A549 (cell line): ENCODE measurements at regions not wholly inside any gene's neighbourhood (a gene's known extent, or its start where the extent isn't known, plus 50 kb on each side); places are given as distances from the start of the nearest gene placed in this dataset.

ENCODE experiments used
- ATAC-seq, 2 experiments: fragments of 200-7000 bp in 1 of 2; fragments of >200 bp in 1 of 2; cut with Nextera tagmentation in 1 of 2; cut with Tn5 transposase in 1 of 2; 3 replicates each; pipeline versions ENCODE4 v1.8.0 to v1.9.1; 2018 to 2020; ENCODE audit warnings: mild to moderate bottlenecking in 1 of 2, moderate library complexity in 1 of 2
- CTCF ChIA-PET: fragments of 300-600 bp; sonication (Branson Sonifier 250); formaldehyde crosslinking; extraction: SDS; loops from one replicate; lab custom pipeline; 2021; ENCODE audit warnings: antibody characterized with exemption, inconsistent platforms; lab: Yijun Ruan, JAX
- POLR2A ChIA-PET: fragments of 350-600 bp; formaldehyde crosslinking; extraction: SDS; loops from one replicate; lab custom pipeline; 2021; ENCODE audit warnings: antibody characterized with exemption, inconsistent platforms; lab: Yijun Ruan, JAX
- DNase-seq, 2 experiments: peaks; one replicate each; pipeline versions ENCODE4 v3.0.0 to v3.0.0-alpha.2; 2011 to 2016; ENCODE audit warnings: low read depth in 1 of 2, low spot score in 1 of 2
- FAIRE-seq: peaks from 2 replicates; lab custom pipeline; 2011; peaks lifted over from hg19 to GRCh38; lab: Jason Lieb, UNC
- H3K27ac ChIP-seq, 2 experiments: fragments of >200 bp; sonication (Bioruptor Twin); formaldehyde crosslinking; 3 replicates each; pipeline ENCODE4 v1.5.1; 2016 to 2017
- H3K4me1 ChIP-seq: fragments of >200 bp; sonication (Bioruptor Twin); formaldehyde crosslinking; 3 replicates; pipeline ENCODE4 v1.6.1; 2016
- H3K4me2 ChIP-seq: fragments of >200 bp; sonication (Bioruptor Twin); formaldehyde crosslinking; 3 replicates; pipeline ENCODE4 v1.6.1; 2016
- H3K4me3 ChIP-seq: fragments of >200 bp; sonication (Bioruptor Twin); formaldehyde crosslinking; 3 replicates; pipeline ENCODE4 v1.5.1; 2016
- H3K9me3 ChIP-seq: fragments of >200 bp; sonication (Bioruptor Twin); formaldehyde crosslinking; 3 replicates; pipeline ENCODE4 v1.6.1; 2016
- CBX2 ChIP-seq: fragments of 200-600 bp; sonication (generic); IDR thresholded peaks from 2 replicates; pipeline ENCODE4 v1.6.1; 2016; ENCODE audit warnings: low read depth, mild to moderate bottlenecking, borderline replicate concordance
- CEBPB ChIP-seq, 2 experiments: fragments of >200 bp in 1 of 2; sonication (Bioruptor Twin) in 1 of 2; formaldehyde crosslinking in 1 of 2; IDR thresholded peaks; 2 replicates each; pipeline ENCODE4 v1.6.1; 2012 to 2016
- CHD4 ChIP-seq: fragments of 200-600 bp; sonication (generic); IDR thresholded peaks from 2 replicates; pipeline ENCODE4 v1.6.1; 2016; ENCODE audit warnings: antibody characterized with exemption, mild to moderate bottlenecking, borderline replicate concordance
- EP300 ChIP-seq, 2 experiments: fragments of >200 bp; sonication (Bioruptor Twin); formaldehyde crosslinking; IDR thresholded peaks; 2 replicates in 1 of 2; 3 replicates in 1 of 2; pipeline ENCODE4 v1.6.1; 2016 to 2017
- FOSL2 ChIP-seq, 2 experiments: fragments of 450-650 bp in 1 of 2; fragments of >200 bp in 1 of 2; sonication (Bioruptor Twin) in 1 of 2; formaldehyde crosslinking; IDR thresholded peaks; 2 replicates each; pipeline versions ENCODE4 v1.5.0 to v1.6.1; 2016 to 2020; ENCODE audit warnings: mild to moderate bottlenecking in 1 of 2, moderate library complexity in 1 of 2
- FOXS1 ChIP-seq: fragments of 250-450 bp; sonication (Bioruptor Pico); IDR thresholded peaks from 2 replicates; pipeline ENCODE4 v1.5.0; 2020; ENCODE audit warnings: mild to moderate bottlenecking, moderate library complexity
- GATA3 ChIP-seq: IDR thresholded peaks from 2 replicates; pipeline ENCODE4 v1.6.1; 2012; ENCODE audit warnings: borderline replicate concordance
- HOXB13 ChIP-seq: fragments of 250-450 bp; sonication (Bioruptor Pico); IDR thresholded peaks from 2 replicates; pipeline ENCODE4 v1.5.0; 2020; ENCODE audit warnings: low read depth, mild to moderate bottlenecking, moderate library complexity
- JUN ChIP-seq, 2 experiments: fragments of >200 bp; sonication (Bioruptor Twin); formaldehyde crosslinking; IDR thresholded peaks; 2 replicates in 1 of 2; 3 replicates in 1 of 2; pipeline ENCODE4 v1.6.1; 2016 to 2017
- NFE2L2 ChIP-seq: fragments of 150-350 bp; conservative IDR thresholded peaks from 2 replicates; pipeline ENCODE4 v1.6.1; 2014; ENCODE audit warnings: low read length
- RCOR1 ChIP-seq: fragments of 150-350 bp; IDR thresholded peaks from 2 replicates; pipeline ENCODE4 v1.6.1; 2014; ENCODE audit warnings: antibody characterized with exemption, low read length, low read depth
- TFCP2L1 ChIP-seq: fragments of 250-450 bp; sonication (Bioruptor Pico); IDR thresholded peaks from 2 replicates; pipeline ENCODE4 v1.5.0; 2021; ENCODE audit warnings: mild to moderate bottlenecking
- TP53 ChIP-seq: fragments of 250-450 bp; sonication (Bioruptor Pico); IDR thresholded peaks from 2 replicates; pipeline ENCODE4 v1.5.0; 2021; ENCODE audit warnings: mild to moderate bottlenecking, moderate library complexity
- ZNF302 ChIP-seq: fragments of 250-450 bp; sonication (Bioruptor Pico); IDR thresholded peaks from 2 replicates; pipeline ENCODE4 v1.9.0; 2021; ENCODE audit warnings: inconsistent platforms, mild to moderate bottlenecking, moderate library complexity
- WGBS: methylation state at CpG from one replicate; pipeline ENCODE4 v1.1.6; 2017; ENCODE audit errors: missing lambda C conversion rate; 5-methylcytosine and 5-hydroxymethylcytosine counted together
- TF ChIP-seq, protein P1 (sequence below): fragments of 450-650 bp; IDR thresholded peaks from 2 replicates; pipeline ENCODE4 v1.6.1; 2014; ENCODE audit warnings: antibody characterized with exemption
- TF ChIP-seq, protein P2 (sequence below): fragments of 200-600 bp; sonication (generic); IDR thresholded peaks from 2 replicates; pipeline ENCODE4 v1.6.1; 2016; ENCODE audit warnings: antibody characterized with exemption, mild to moderate bottlenecking, moderate library complexity
- TF ChIP-seq, protein P3 (sequence below): fragments of 150-350 bp; IDR thresholded peaks from 2 replicates; pipeline ENCODE4 v1.6.1; 2014; ENCODE audit warnings: low read depth, mild to moderate bottlenecking, low read length

DNA sequence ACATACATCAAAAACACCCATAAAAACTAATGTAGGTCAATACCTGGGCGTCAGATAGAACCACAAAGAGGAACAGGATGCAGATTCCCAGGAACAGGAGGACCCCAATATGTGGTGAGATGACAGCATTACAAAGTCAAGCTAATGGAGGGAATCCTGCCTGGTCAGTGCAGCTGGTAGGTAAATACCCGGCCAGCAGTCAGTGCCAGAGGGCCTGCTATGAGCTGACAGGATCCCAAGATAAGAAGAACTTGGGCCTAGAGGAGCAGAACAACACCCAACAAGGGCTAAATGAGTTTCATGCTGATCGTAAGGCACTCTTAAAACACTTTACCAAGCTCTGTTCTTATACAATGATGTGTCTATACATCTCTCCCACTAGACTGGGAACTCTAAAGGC lies 61.2 kb upstream of the KCNMB2 start (continued):
- TF ChIP-seq FOXS1 (CRISPR knock-in tag) = no peak

DNA sequence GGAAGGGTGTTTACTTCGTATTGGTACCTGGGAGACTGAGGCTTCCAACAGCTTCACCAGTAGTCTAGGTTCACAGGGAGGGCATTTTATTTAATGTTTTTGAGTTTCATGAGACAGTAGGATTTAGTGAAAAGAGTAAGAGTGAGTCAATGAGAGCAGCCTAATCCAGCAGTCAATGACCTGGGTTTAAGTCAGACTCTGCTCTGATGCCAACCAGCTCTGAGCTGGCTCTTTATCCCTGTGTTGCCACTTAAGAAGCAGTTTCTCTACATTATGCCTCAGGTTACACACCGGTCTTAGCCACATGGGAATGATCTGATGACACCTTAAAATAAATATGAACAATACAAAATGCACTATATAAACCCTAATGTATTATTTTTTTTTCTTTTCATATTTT lies 59.4 kb upstream of the KCNMB2 start:
- Histone ChIP-seq H3K4me1 (no peaks in the 10 kb centered on the region), H3K4me3 (no peak overlapping the region), H3K9me3 (no peaks in the 10 kb centered on the region), H3K4me2 (no peak overlapping the region), H3K27ac (no peak overlapping the region)
- WGBS = 0% methylated on average over 2 of the region's 2 CpGs
- ATAC-seq = no peak
- ChIA-PET POLR2A (no interaction called here), CTCF (interaction anchor here (0.8 kb wide), 1 partner anchor 43 kb away, joined by 3 read pairs; no protein-coding TSS in a partner anchor)
- no peak for DNase-seq
- TF ChIP-seq TFCP2L1 (CRISPR knock-in tag) = no peak
- TF ChIP-seq ZNF302 (CRISPR knock-in tag) = no peak
- no peak for TF ChIP-seq HOXB13 (CRISPR knock-in tag)
- TF ChIP-seq, protein P1, sequence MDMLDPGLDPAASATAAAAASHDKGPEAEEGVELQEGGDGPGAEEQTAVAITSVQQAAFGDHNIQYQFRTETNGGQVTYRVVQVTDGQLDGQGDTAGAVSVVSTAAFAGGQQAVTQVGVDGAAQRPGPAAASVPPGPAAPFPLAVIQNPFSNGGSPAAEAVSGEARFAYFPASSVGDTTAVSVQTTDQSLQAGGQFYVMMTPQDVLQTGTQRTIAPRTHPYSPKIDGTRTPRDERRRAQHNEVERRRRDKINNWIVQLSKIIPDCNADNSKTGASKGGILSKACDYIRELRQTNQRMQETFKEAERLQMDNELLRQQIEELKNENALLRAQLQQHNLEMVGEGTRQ = no peak
- TF ChIP-seq JUN (IDR thresholded peaks at IDR 0.05) = no peak
- no peak for TF ChIP-seq RCOR1
- TF ChIP-seq CBX2 = no peak
- no peak for TF ChIP-seq EP300 (IDR thresholded peaks at IDR 0.05)
- no peak for TF ChIP-seq GATA3
- TF ChIP-seq FOSL2 (IDR thresholded peaks at IDR 0.05) = no peak
- TF ChIP-seq FOSL2 (CRISPR knock-in tag; IDR thresholded peaks at IDR 0.05) = no peak
- TF ChIP-seq, protein P2, sequence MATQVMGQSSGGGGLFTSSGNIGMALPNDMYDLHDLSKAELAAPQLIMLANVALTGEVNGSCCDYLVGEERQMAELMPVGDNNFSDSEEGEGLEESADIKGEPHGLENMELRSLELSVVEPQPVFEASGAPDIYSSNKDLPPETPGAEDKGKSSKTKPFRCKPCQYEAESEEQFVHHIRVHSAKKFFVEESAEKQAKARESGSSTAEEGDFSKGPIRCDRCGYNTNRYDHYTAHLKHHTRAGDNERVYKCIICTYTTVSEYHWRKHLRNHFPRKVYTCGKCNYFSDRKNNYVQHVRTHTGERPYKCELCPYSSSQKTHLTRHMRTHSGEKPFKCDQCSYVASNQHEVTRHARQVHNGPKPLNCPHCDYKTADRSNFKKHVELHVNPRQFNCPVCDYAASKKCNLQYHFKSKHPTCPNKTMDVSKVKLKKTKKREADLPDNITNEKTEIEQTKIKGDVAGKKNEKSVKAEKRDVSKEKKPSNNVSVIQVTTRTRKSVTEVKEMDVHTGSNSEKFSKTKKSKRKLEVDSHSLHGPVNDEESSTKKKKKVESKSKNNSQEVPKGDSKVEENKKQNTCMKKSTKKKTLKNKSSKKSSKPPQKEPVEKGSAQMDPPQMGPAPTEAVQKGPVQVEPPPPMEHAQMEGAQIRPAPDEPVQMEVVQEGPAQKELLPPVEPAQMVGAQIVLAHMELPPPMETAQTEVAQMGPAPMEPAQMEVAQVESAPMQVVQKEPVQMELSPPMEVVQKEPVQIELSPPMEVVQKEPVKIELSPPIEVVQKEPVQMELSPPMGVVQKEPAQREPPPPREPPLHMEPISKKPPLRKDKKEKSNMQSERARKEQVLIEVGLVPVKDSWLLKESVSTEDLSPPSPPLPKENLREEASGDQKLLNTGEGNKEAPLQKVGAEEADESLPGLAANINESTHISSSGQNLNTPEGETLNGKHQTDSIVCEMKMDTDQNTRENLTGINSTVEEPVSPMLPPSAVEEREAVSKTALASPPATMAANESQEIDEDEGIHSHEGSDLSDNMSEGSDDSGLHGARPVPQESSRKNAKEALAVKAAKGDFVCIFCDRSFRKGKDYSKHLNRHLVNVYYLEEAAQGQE = no peak
- no peak for TF ChIP-seq CHD4
- TF ChIP-seq, protein P3, sequence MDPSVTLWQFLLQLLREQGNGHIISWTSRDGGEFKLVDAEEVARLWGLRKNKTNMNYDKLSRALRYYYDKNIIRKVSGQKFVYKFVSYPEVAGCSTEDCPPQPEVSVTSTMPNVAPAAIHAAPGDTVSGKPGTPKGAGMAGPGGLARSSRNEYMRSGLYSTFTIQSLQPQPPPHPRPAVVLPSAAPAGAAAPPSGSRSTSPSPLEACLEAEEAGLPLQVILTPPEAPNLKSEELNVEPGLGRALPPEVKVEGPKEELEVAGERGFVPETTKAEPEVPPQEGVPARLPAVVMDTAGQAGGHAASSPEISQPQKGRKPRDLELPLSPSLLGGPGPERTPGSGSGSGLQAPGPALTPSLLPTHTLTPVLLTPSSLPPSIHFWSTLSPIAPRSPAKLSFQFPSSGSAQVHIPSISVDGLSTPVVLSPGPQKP = no peak
- FAIRE-seq = no peak

DNA sequence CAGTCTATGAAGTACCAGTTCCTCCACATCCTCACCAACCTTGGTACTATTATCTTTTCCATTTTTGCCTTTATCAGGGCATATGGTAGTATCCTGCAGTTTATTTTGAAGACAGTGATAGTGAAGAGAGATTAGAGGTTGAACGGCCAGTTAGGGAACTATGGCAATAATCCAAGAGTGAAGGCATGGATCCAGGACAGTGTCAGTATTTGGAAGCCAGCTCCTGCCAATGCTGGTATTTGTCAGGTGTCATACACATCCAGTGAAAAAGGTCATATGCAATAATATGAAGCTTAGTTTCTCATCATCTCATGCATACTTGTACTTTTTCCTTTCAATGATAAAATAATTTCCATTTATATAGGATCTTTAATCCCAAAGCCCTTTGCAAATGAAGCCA lies 56.8 kb upstream of the KCNMB2 start:
- Histone ChIP-seq H3K9me3 (no peaks in the 10 kb centered on the region), H3K4me2 (no peak overlapping the region)
- 0% methylated on average over 1 of the region's 1 CpG for WGBS
- no peak for TF ChIP-seq ZNF302 (CRISPR knock-in tag)
- TF ChIP-seq CBX2 = no peak
- TF ChIP-seq TP53 (CRISPR knock-in tag) = no peak
- TF ChIP-seq, all 56 proteins: peak for 0
- DNase-seq (no peak), FAIRE-seq (no peak), ATAC-seq (no peak)
- Histone ChIP-seq H3K27ac (no peak overlapping the region), H3K4me1 (no peaks in the 10 kb centered on the region), H3K4me3 (no peak overlapping the region)
- CTCF ChIA-PET = no interaction called here
- POLR2A ChIA-PET = no interaction called here

DNA sequence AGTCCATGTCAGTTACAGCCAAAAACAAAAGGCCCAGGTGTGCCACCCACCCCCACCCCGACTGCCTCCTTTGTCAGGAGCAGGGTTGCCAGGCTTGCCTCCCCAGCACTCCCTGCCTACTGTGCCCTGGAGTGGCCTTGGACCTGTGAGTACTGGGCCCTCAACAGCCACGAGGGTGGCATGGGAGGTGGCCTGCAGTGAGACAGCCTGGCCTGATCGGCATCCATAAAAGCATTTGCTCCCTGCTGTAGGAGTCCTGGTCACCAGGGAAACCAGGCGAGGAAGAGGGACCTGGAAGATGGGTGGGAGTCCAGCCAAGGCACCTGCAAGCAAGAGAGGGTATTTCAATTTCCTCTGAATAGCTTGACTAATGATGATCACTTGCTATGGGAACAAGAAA lies 56.4 kb upstream of the KCNMB2 start:
- no peak for DNase-seq
- Histone ChIP-seq H3K4me2 (no peak overlapping the region), H3K4me1 (no peaks in the 10 kb centered on the region), H3K27ac (no peak overlapping the region), H3K9me3 (no peaks in the 10 kb centered on the region), H3K4me3 (no peak overlapping the region)
- ChIA-PET CTCF (no interaction called here), POLR2A (no interaction called here)
- no peak for ATAC-seq
- 26% methylated on average over 2 of the region's 4 CpGs for WGBS
- no peak for FAIRE-seq
- TF ChIP-seq NFE2L2 (no peak), JUN (IDR thresholded peaks at IDR 0.05) (no peak), CEBPB (IDR thresholded peaks at IDR 0.05) (no peak)
- TF ChIP-seq, protein P3 = no peak
- TF ChIP-seq, protein P1 = no peak
